Thymus (tissue), 11 donors: ENCODE measurements at regions not wholly inside any gene's neighbourhood (a gene's known extent, or its start where the extent isn't known, plus 50 kb on each side); places are given as distances from the start of the nearest gene placed in this dataset.
"Not testable (repeated sequence)": the region's sequence is repeated elsewhere in the genome, so short reads cannot be mapped to it uniquely, and the experiment has no call there.

Source experiments
- DNase-seq, 9 donors: peaks; one replicate each; pipeline ENCODE4 v3.0.0-alpha.2; 2013; ENCODE audit warnings: low spot score in 9 of 9, low read depth in 6 of 9, missing footprints in 1 of 9
- H3K27ac ChIP-seq, 2 donors: one replicate each; pipeline ENCODE4 v1.5.1; 2013; ENCODE audit warnings: control low read depth in 1 of 2, low read depth in 1 of 2, low read length in 1 of 2, mild to moderate bottlenecking in 1 of 2, moderate library complexity in 1 of 2
- H3K27me3 ChIP-seq, 2 donors: one replicate each; pipeline ENCODE4 v1.5.1; 2013; ENCODE audit warnings: low read length in 1 of 2; ENCODE audit not compliant: control insufficient read depth in 2 of 2, insufficient read depth in 1 of 2
- H3K36me3 ChIP-seq, 2 donors: one replicate each; pipeline ENCODE4 v1.5.1; 2013; ENCODE audit warnings: low read length in 1 of 2, mild to moderate bottlenecking in 1 of 2, moderate library complexity in 1 of 2; ENCODE audit not compliant: control insufficient read depth in 2 of 2, insufficient read depth in 2 of 2
- H3K4me1 ChIP-seq, 2 donors: one replicate each; pipeline ENCODE4 v1.5.1; 2013; ENCODE audit warnings: low read length in 2 of 2; ENCODE audit not compliant: control insufficient read depth in 2 of 2, insufficient read depth in 2 of 2
- H3K4me3 ChIP-seq, 2 donors: one replicate each; pipeline ENCODE4 v1.5.1; 2013; ENCODE audit warnings: low read length in 2 of 2, control low read depth in 1 of 2, mild to moderate bottlenecking in 1 of 2
- H3K9me3 ChIP-seq, 2 donors: one replicate each; pipeline ENCODE4 v1.5.1; 2013; ENCODE audit warnings: low read length in 1 of 2, mild to moderate bottlenecking in 1 of 2; ENCODE audit not compliant: control insufficient read depth in 2 of 2, insufficient read depth in 1 of 2
- WGBS: extraction: QIAGEN DNeasy Blood & Tissue Kit; methylation state at CpG from one replicate; pipeline ENCODE4 v1.1.7; 2013; 5-methylcytosine and 5-hydroxymethylcytosine counted together
- donor health status: healthy.

- not testable (repeated sequence) for H3K9me3 ChIP-seq, H3K27me3 ChIP-seq, H3K36me3 ChIP-seq, H3K4me3 ChIP-seq, H3K4me1 ChIP-seq, DNase-seq, H3K27ac ChIP-seq
- WGBS: 85% methylated on average over 10 of the region's 10 CpGs
Measured at GRCh38 chr14:105744213-105744787, 217.9 kb downstream of the TMEM121 start.

GRCh38 chr14:105745433-105746123 lies 219.2 kb downstream of the TMEM121 start:
- no peaks in the 10 kb centered on the region for H3K9me3 ChIP-seq
- H3K4me3 ChIP-seq: no peak overlapping the region
- no peak overlapping the region for H3K27ac ChIP-seq
- no peaks in the 10 kb centered on the region for H3K4me1 ChIP-seq
- 79% methylated on average over 6 of the region's 6 CpGs for WGBS
- no peak for DNase-seq
- no peaks in the 10 kb centered on the region for H3K27me3 ChIP-seq
- H3K36me3 ChIP-seq: no peaks in the 10 kb centered on the region

GRCh38 chr14:105746124-105746514 lies 219.7 kb downstream of the TMEM121 start:
- no peaks in the 10 kb centered on the region for H3K4me1 ChIP-seq
- no peaks in the 10 kb centered on the region for H3K9me3 ChIP-seq
- H3K27me3 ChIP-seq: no peaks in the 10 kb centered on the region
- 92% methylated on average over 5 of the region's 5 CpGs for WGBS
- H3K36me3 ChIP-seq: no peaks in the 10 kb centered on the region
- no peak overlapping the region for H3K27ac ChIP-seq
- no peak overlapping the region for H3K4me3 ChIP-seq
- no peak for DNase-seq

GRCh38 chr14:105746800-105747502 lies 220.6 kb downstream of the TMEM121 start:
- WGBS: 89% methylated on average over 16 of the region's 16 CpGs
- not testable (repeated sequence) for H3K9me3 ChIP-seq, DNase-seq, H3K4me1 ChIP-seq, H3K4me3 ChIP-seq, H3K36me3 ChIP-seq, H3K27ac ChIP-seq, H3K27me3 ChIP-seq

GRCh38 chr14:105747503-105748203 lies 221.3 kb downstream of the TMEM121 start:
- H3K27ac ChIP-seq, H3K9me3 ChIP-seq, H3K36me3 ChIP-seq, DNase-seq, H3K4me1 ChIP-seq, H3K4me3 ChIP-seq, H3K27me3 ChIP-seq: not testable (repeated sequence)
- 60% methylated on average over 31 of the region's 31 CpGs for WGBS

GRCh38 chr14:105748204-105748578 lies 221.8 kb downstream of the TMEM121 start:
- DNase-seq: no peak
- 87% methylated on average over 5 of the region's 5 CpGs for WGBS
- Histone ChIP-seq H3K4me1 (no peaks in the 10 kb centered on the region), H3K9me3 (no peaks in the 10 kb centered on the region), H3K4me3 (no peak overlapping the region), H3K36me3 (no peaks in the 10 kb centered on the region), H3K27me3 (no peaks in the 10 kb centered on the region), H3K27ac (no peak overlapping the region)

- not testable (repeated sequence) for H3K27ac ChIP-seq
- WGBS: 89% methylated on average over 6 of the region's 6 CpGs
Measured at GRCh38 chr14:105748710-105749109, 222.3 kb downstream of the TMEM121 start.

GRCh38 chr14:105749870-105750541 lies 223.6 kb downstream of the TMEM121 start:
- DNase-seq, H3K4me1 ChIP-seq: not testable (repeated sequence)
- WGBS: 96% methylated on average over 11 of the region's 19 CpGs

More at GRCh38 chr14:105748710-105749109, 222.3 kb downstream of the TMEM121 start:
- not testable (repeated sequence) for H3K4me1 ChIP-seq, H3K4me3 ChIP-seq, H3K9me3 ChIP-seq, DNase-seq, H3K27me3 ChIP-seq, H3K36me3 ChIP-seq

More at GRCh38 chr14:105749870-105750541, 223.6 kb downstream of the TMEM121 start:
- H3K4me3 ChIP-seq, H3K9me3 ChIP-seq, H3K36me3 ChIP-seq, H3K27ac ChIP-seq, H3K27me3 ChIP-seq: not testable (repeated sequence)
